IMR-90 (cell line): ENCODE measurements at regions not wholly inside any gene's neighbourhood (a gene's known extent, or its start where the extent isn't known, plus 50 kb on each side); places are given as distances from the start of the nearest gene placed in this dataset.
A peak's percentile ranks its signal among the peaks of the same experiment; 100 is the strongest.

ENCODE experiments used
- ATAC-seq: fragments of 200-7000 bp; cut with Tn5 transposase; 2 replicates; pipeline ENCODE4 v1.9.1; 2020; ENCODE audit warnings: low read depth, mild to moderate bottlenecking, moderate library complexity
- BruUV-seq: library from RNA; stranded (reverse); fragments of 400-500 nt; replicated peaks from 2 replicates; lab custom pipeline; 2021; lab: Mats Ljungman, UMichigan
- CTCF ChIA-PET: fragments of 300-600 bp; formaldehyde crosslinking; extraction: SDS; loops from one replicate; lab custom pipeline; 2021; ENCODE audit warnings: antibody characterized with exemption; lab: Yijun Ruan, JAX
- POLR2A ChIA-PET: fragments of 300-600 bp; sonication (Branson Sonifier 250); formaldehyde crosslinking; loops from one replicate; lab custom pipeline; 2022; ENCODE audit warnings: antibody characterized with exemption; ENCODE audit not compliant: unreplicated experiment; lab: Charles Lee
- DNase-seq: peaks from one replicate; pipeline ENCODE4 v3.0.0; 2013
- H2AFZ ChIP-seq: replicated peaks from 2 replicates; pipeline ENCODE3; 2013; ENCODE audit warnings: low read length, mild to moderate bottlenecking; ENCODE audit not compliant: poor library complexity
- H2AK5ac ChIP-seq: 2 replicates; pipeline ENCODE4 v1.6.1; 2013; ENCODE audit warnings: low read depth, low read length, inconsistent platforms
- H2AK9ac ChIP-seq: replicated peaks from 2 replicates; pipeline ENCODE3; 2013; ENCODE audit warnings: mild to moderate bottlenecking, low read depth, low read length, moderate library complexity; ENCODE audit not compliant: poor library complexity
- H2BK120ac ChIP-seq: 2 replicates; pipeline ENCODE4 v1.6.1; 2013; ENCODE audit warnings: low read depth, low read length, inconsistent platforms
- H2BK15ac ChIP-seq: 3 replicates; pipeline ENCODE4 v1.6.1; 2013; ENCODE audit warnings: low read depth, low read length, inconsistent platforms
- H2BK20ac ChIP-seq: 2 replicates; pipeline ENCODE4 v1.6.1; 2013; ENCODE audit warnings: low read depth, mild to moderate bottlenecking, inconsistent platforms, low read length, moderate library complexity
- H2BK5ac ChIP-seq: 2 replicates; pipeline ENCODE4 v1.6.1; 2013; ENCODE audit warnings: mild to moderate bottlenecking, low read depth, low read length, inconsistent platforms; ENCODE audit not compliant: poor library complexity, severe bottlenecking
- H3K14ac ChIP-seq: replicated peaks from 2 replicates; pipeline ENCODE4 v1.6.1; 2013; ENCODE audit warnings: low read depth, low read length, inconsistent platforms
- H3K18ac ChIP-seq: 2 replicates; pipeline ENCODE4 v1.6.1; 2013; ENCODE audit warnings: low read depth, low read length, control low read depth
- H3K23ac ChIP-seq: 2 replicates; pipeline ENCODE4 v1.6.1; 2013; ENCODE audit warnings: low read depth, low read length, inconsistent platforms
- H3K27ac ChIP-seq: 2 replicates; pipeline ENCODE4 v1.5.1; 2013; ENCODE audit warnings: mild to moderate bottlenecking, control low read depth, low read length; ENCODE audit not compliant: insufficient read depth
- H3K27me3 ChIP-seq: 2 replicates; pipeline ENCODE4 v1.6.1; 2013; ENCODE audit warnings: low read length; ENCODE audit not compliant: control insufficient read depth, insufficient read depth
- H3K36me3 ChIP-seq: 2 replicates; pipeline ENCODE4 v1.6.1; 2013; ENCODE audit warnings: low read length, mixed read lengths; ENCODE audit not compliant: control insufficient read depth, insufficient read depth
- H3K4ac ChIP-seq: 2 replicates; pipeline ENCODE4 v1.6.1; 2013; ENCODE audit warnings: low read depth, low read length, inconsistent platforms
- H3K4me1 ChIP-seq: 2 replicates; pipeline ENCODE4 v1.6.1; 2013; ENCODE audit warnings: low read length, mixed read lengths; ENCODE audit not compliant: control insufficient read depth, insufficient read depth
- H3K4me2 ChIP-seq: 2 replicates; pipeline ENCODE4 v1.6.1; 2013; ENCODE audit warnings: low read depth, mild to moderate bottlenecking, control low read depth, low read length, moderate library complexity
- H3K4me3 ChIP-seq: 2 replicates; pipeline ENCODE4 v1.5.1; 2013; ENCODE audit warnings: low read depth, mild to moderate bottlenecking, control low read depth, low read length, moderate library complexity; ENCODE audit not compliant: insufficient read depth
- H3K56ac ChIP-seq: 2 replicates; pipeline ENCODE4 v1.6.1; 2013; ENCODE audit warnings: low read length, inconsistent platforms; ENCODE audit not compliant: insufficient read depth; ENCODE audit errors: extremely low read depth
- H3K79me1 ChIP-seq, 2 experiments: 2 replicates each; pipeline ENCODE4 v1.6.1; 2013; ENCODE audit warnings: low read length in 2 of 2, inconsistent platforms in 1 of 2, low read depth in 1 of 2
- H3K9ac ChIP-seq: 2 replicates; pipeline ENCODE4 v1.6.1; 2013; ENCODE audit warnings: low read depth, low read length, control low read depth
- H3K9me1 ChIP-seq: 2 replicates; pipeline ENCODE4 v1.6.1; 2013; ENCODE audit warnings: low read length, inconsistent platforms; ENCODE audit not compliant: insufficient read depth
- H3K9me3 ChIP-seq: 2 replicates; pipeline ENCODE4 v1.6.1; 2013; ENCODE audit warnings: low read length; ENCODE audit not compliant: control insufficient read depth, insufficient read depth
- H4K20me1 ChIP-seq: 2 replicates; pipeline ENCODE4 v1.6.1; 2013; ENCODE audit warnings: low read length, inconsistent platforms; ENCODE audit not compliant: insufficient read depth
- H4K5ac ChIP-seq: 2 replicates; pipeline ENCODE4 v1.6.1; 2013; ENCODE audit warnings: mild to moderate bottlenecking, low read depth, low read length, control low read depth
- H4K8ac ChIP-seq, 2 experiments: 2 replicates each; pipeline ENCODE4 v1.6.1; 2013; ENCODE audit warnings: low read depth in 2 of 2, low read length in 2 of 2, control low read depth in 1 of 2, inconsistent platforms in 1 of 2
- H4K91ac ChIP-seq: 2 replicates; pipeline ENCODE4 v1.6.1; 2013; ENCODE audit warnings: low read depth, low read length, inconsistent platforms; ENCODE audit not compliant: insufficient read depth
- BHLHE40 ChIP-seq: fragments of 150-350 bp; IDR thresholded peaks from 2 replicates; pipeline ENCODE4 v1.6.1; 2016; ENCODE audit warnings: mild to moderate bottlenecking, low read depth, low read length
- CEBPB ChIP-seq: IDR thresholded peaks from 2 replicates; pipeline ENCODE4 v1.6.1; 2012; ENCODE audit warnings: low read depth, low read length, improper control_type of control experiment
- CHD1 ChIP-seq: IDR thresholded peaks from 2 replicates; pipeline ENCODE4 v1.6.1; 2012; ENCODE audit warnings: low read depth, low read length, improper control_type of control experiment
- MAZ ChIP-seq: IDR thresholded peaks from 2 replicates; pipeline ENCODE4 v1.6.1; 2012; ENCODE audit warnings: low read depth, mild to moderate bottlenecking, low read length, improper control_type of control experiment, moderate library complexity, borderline replicate concordance
- MXI1 ChIP-seq: IDR thresholded peaks from 2 replicates; pipeline ENCODE4 v1.6.1; 2012; ENCODE audit warnings: low read depth, mild to moderate bottlenecking, low read length, moderate library complexity, borderline replicate concordance
- NFE2L2 ChIP-seq: fragments of 150-350 bp; IDR thresholded peaks from 2 replicates; pipeline ENCODE4 v1.6.1; 2016; ENCODE audit warnings: low read depth, mild to moderate bottlenecking, low read length
- POLR2A ChIP-seq: IDR thresholded peaks from 2 replicates; pipeline ENCODE4 v1.6.1; 2012; ENCODE audit warnings: mild to moderate bottlenecking, low read depth, low read length
- RAD21 ChIP-seq: IDR thresholded peaks from 2 replicates; pipeline ENCODE4 v1.6.1; 2012; ENCODE audit warnings: low read length, improper control_type of control experiment
- RCOR1 ChIP-seq: IDR thresholded peaks from 2 replicates; pipeline ENCODE4 v1.6.1; 2012; ENCODE audit warnings: mild to moderate bottlenecking, low read length, improper control_type of control experiment; ENCODE audit not compliant: insufficient replicate concordance
- SMC3 ChIP-seq: fragments of 150-350 bp; IDR thresholded peaks from 2 replicates; pipeline ENCODE4 v1.6.1; 2016; ENCODE audit warnings: low read depth, mild to moderate bottlenecking, antibody characterized with exemption, low read length, moderate library complexity
- USF2 ChIP-seq: fragments of 150-350 bp; IDR thresholded peaks from 2 replicates; pipeline ENCODE4 v1.6.1; 2017; ENCODE audit warnings: mild to moderate bottlenecking, antibody characterized with exemption, low read length, low read depth
- WGBS, 2 experiments: methylation state at CpG; one replicate each; pipeline versions ENCODE4 v1.1.5 to v1.1.7; 2013; ENCODE audit warnings: missing lambda C conversion rate in 2 of 2; ENCODE audit not compliant: insufficient read length in 1 of 2; ENCODE audit errors: extremely low coverage in 2 of 2; 5-methylcytosine and 5-hydroxymethylcytosine counted together
- dilution Hi-C: fragments of 300-500 bp; cut with HindIII; formaldehyde crosslinking; loops from one replicate; pipeline ENCODE4 v1.14.3; 2018; ENCODE audit warnings: low sequenced_read_pairs; ENCODE audit not compliant: unreplicated experiment
- in situ Hi-C: fragments of 300-500 bp; cut with MboI; formaldehyde crosslinking; loops from 3 replicates; pipeline ENCODE4 v1.14.3; 2019; ENCODE audit warnings: low sequenced_read_pairs, inconsistent platforms, mixed read lengths
- intact Hi-C: fragments of 100-400 bp; cut with micrococcal nuclease; formaldehyde crosslinking; loops from 2 replicates; pipeline ENCODE4 v1.10.0; 2022

DNA sequence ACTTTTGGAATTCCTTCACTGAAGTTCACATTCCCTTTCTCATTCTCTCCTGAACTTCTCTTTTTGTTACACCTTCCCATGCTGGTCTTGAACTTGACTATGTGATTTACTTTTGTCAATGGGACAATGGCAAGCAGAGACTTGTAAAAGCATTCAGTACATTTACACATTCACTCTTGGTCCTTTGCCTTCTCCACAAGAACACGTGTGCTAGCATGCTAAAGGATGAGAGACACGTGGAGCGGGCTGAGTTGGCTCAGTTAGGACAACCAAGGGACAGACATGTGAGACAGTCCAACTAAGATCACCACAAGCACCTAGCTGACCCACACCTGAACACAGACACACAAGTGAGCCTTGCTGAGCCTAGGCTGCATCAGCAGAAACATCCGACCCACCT lies 91.3 kb upstream of the PAK5 start:
- Histone ChIP-seq H2AK5ac (no peak overlapping the region), H3K27me3 (peaks cover 2% of the 10 kb centered on the region; the same call in 1 of the 2 replicates), H3K14ac (no peak overlapping the region), H2AFZ (peak overlapping the region; percentile 28), H4K5ac (no peak overlapping the region), H2AK9ac (no peak overlapping the region), H4K91ac (no peak overlapping the region), H3K79me1 (no peaks in the 10 kb centered on the region), H3K4me1 (no peaks in the 10 kb centered on the region), H3K9me1 (no peaks in the 10 kb centered on the region), H3K9ac (no peak overlapping the region), H3K36me3 (no peaks in the 10 kb centered on the region), H2BK20ac (no peak overlapping the region), H3K9me3 (no peaks in the 10 kb centered on the region), H4K20me1 (no peaks in the 10 kb centered on the region), H2BK15ac (no peak overlapping the region), H3K27ac (no peak overlapping the region), H4K8ac (no peak overlapping the region), H2BK120ac (no peak overlapping the region), H3K23ac (no peak overlapping the region), H2BK5ac (no peak overlapping the region), H3K56ac (no peak overlapping the region), H3K4me2 (no peak overlapping the region), H3K18ac (no peak overlapping the region), H3K4me3 (no peak overlapping the region), H3K4ac (no peak overlapping the region)
- no peak for ATAC-seq
- intact Hi-C loops = no loop called here
- no peak for DNase-seq
- in situ Hi-C loops = no loop called here
- dilution Hi-C loops = no loop called here
- POLR2A ChIA-PET = no interaction called here
- CTCF ChIA-PET = no interaction called here
- TF ChIP-seq BHLHE40 (no peak), POLR2A (no peak), CEBPB (no peak), CHD1 (no peak), MAZ (no peak), MXI1 (no peak), RAD21 (no peak), NFE2L2 (no peak), SMC3 (no peak), USF2 (no peak), RCOR1 (no peak)
- WGBS, 2 experiments = no CpG with 5 or more reads among the region's 4 CpGs
- no TSS peak for BruUV-seq
